ENCODE measurements at regions not wholly inside any gene's neighbourhood (a gene's known extent, or its start where the extent isn't known, plus 50 kb on each side); places are given as distances from the start of the nearest gene placed in this dataset.

DNA sequence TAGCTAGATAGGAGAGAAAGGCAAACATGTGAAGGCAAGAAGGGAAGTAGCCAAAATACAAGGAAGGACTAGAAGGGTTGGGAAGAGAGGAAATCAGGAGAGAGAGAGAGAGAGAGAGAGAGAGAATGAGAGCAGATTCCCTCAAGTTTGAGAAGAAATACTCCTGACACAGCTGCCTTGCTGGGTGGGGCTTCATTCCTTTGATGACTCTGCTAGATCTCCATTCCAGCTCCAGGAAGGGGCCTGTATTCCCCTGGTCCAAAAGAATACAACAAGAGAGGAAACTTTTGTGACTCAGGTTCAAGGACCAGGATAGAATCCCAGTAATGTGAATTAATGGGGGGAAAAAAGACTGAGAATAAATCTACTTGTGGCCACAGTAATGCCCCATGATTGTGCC is 62.9 kb upstream of the SPON1 start:
- ATAC-seq (no peak), DNase-seq (no peak)
- no peaks in the 10 kb centered on the region for H4K20me1 ChIP-seq (ENCODE audit: low read length)
- H3F3A ChIP-seq (ENCODE audit: low read length, unreplicated experiment) = no peaks in the 10 kb centered on the region
- H3K9me3 ChIP-seq (ENCODE audit: low read length) = no peaks in the 10 kb centered on the region
- intact Hi-C loops (cut with micrococcal nuclease) = no loop called here
- BruUV-seq (replicated peaks) = no TSS peak
- CTCF ChIA-PET = no interaction called here
- no peak for TF ChIP-seq EZH2phosphoT487 (IDR thresholded peaks at IDR 0.05; ENCODE audit: borderline replicate concordance, low read length)
- no peak for TF ChIP-seq EZH2 (IDR thresholded peaks at IDR 0.05; ENCODE audit: low read length, unreplicated experiment)
- TF ChIP-seq, protein P1, sequence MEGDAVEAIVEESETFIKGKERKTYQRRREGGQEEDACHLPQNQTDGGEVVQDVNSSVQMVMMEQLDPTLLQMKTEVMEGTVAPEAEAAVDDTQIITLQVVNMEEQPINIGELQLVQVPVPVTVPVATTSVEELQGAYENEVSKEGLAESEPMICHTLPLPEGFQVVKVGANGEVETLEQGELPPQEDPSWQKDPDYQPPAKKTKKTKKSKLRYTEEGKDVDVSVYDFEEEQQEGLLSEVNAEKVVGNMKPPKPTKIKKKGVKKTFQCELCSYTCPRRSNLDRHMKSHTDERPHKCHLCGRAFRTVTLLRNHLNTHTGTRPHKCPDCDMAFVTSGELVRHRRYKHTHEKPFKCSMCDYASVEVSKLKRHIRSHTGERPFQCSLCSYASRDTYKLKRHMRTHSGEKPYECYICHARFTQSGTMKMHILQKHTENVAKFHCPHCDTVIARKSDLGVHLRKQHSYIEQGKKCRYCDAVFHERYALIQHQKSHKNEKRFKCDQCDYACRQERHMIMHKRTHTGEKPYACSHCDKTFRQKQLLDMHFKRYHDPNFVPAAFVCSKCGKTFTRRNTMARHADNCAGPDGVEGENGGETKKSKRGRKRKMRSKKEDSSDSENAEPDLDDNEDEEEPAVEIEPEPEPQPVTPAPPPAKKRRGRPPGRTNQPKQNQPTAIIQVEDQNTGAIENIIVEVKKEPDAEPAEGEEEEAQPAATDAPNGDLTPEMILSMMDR (conservative IDR thresholded peaks at IDR 0.05; ENCODE audit: low read depth, low read length) = no peak
- no peak overlapping the region for H3K4me3 ChIP-seq (ENCODE audit: low read length)
- H2AFZ ChIP-seq (ENCODE audit: low read length) = no peak overlapping the region
- no peak overlapping the region for H3K9ac ChIP-seq (ENCODE audit: low read length)
- H3K4me2 ChIP-seq (ENCODE audit: low read length) = no peak overlapping the region
- POLR2A ChIA-PET (ENCODE audit: unreplicated experiment) = no interaction called here
- H3K79me2 ChIP-seq (ENCODE audit: low read length) = no peaks in the 10 kb centered on the region
- no peaks in the 10 kb centered on the region for H3K4me1 ChIP-seq (ENCODE audit: insufficient read depth, low read length)
- no peaks in the 10 kb centered on the region for H3K9me2 ChIP-seq (replicated peaks; ENCODE audit: low read length)
- no peak overlapping the region for H3K27ac ChIP-seq (ENCODE audit: low read length)
- no peaks in the 10 kb centered on the region for H3K27me3 ChIP-seq (ENCODE audit: low read length)
- no peaks in the 10 kb centered on the region for H3K36me3 ChIP-seq (ENCODE audit: low read depth, low read length)

GRCh38 chr11:13902523-13902922 is 60.0 kb upstream of the SPON1 start:
- H4K20me1 ChIP-seq (ENCODE audit: low read length) = no peaks in the 10 kb centered on the region
- H3K4me3 ChIP-seq (ENCODE audit: low read length) = no peak overlapping the region
- H3K36me3 ChIP-seq (ENCODE audit: low read depth, low read length) = no peaks in the 10 kb centered on the region
- H3K9me3 ChIP-seq (ENCODE audit: low read length) = no peaks in the 10 kb centered on the region
- H3K27ac ChIP-seq (ENCODE audit: low read length) = no peak overlapping the region
- no peak overlapping the region for H3K9ac ChIP-seq (ENCODE audit: low read length)
- CTCF ChIA-PET = no interaction called here
- intact Hi-C loops (cut with micrococcal nuclease) = no loop called here
- no peaks in the 10 kb centered on the region for H3K79me2 ChIP-seq (ENCODE audit: low read length)
- no peaks in the 10 kb centered on the region for H3K27me3 ChIP-seq (ENCODE audit: low read length)
- H3K9me2 ChIP-seq (replicated peaks; ENCODE audit: low read length) = no peaks in the 10 kb centered on the region
- no peaks in the 10 kb centered on the region for H3K4me1 ChIP-seq (ENCODE audit: insufficient read depth, low read length)
- BruUV-seq (replicated peaks) = no TSS peak
- no peak overlapping the region for H2AFZ ChIP-seq (ENCODE audit: low read length)
- no peak for TF ChIP-seq EZH2 (IDR thresholded peaks at IDR 0.05; ENCODE audit: low read length, unreplicated experiment)
- ATAC-seq (no peak), DNase-seq (no peak)
- no peaks in the 10 kb centered on the region for H3F3A ChIP-seq (ENCODE audit: low read length, unreplicated experiment)
- no peak overlapping the region for H3K4me2 ChIP-seq (ENCODE audit: low read length)
- POLR2A ChIA-PET (ENCODE audit: unreplicated experiment) = no interaction called here

DNA sequence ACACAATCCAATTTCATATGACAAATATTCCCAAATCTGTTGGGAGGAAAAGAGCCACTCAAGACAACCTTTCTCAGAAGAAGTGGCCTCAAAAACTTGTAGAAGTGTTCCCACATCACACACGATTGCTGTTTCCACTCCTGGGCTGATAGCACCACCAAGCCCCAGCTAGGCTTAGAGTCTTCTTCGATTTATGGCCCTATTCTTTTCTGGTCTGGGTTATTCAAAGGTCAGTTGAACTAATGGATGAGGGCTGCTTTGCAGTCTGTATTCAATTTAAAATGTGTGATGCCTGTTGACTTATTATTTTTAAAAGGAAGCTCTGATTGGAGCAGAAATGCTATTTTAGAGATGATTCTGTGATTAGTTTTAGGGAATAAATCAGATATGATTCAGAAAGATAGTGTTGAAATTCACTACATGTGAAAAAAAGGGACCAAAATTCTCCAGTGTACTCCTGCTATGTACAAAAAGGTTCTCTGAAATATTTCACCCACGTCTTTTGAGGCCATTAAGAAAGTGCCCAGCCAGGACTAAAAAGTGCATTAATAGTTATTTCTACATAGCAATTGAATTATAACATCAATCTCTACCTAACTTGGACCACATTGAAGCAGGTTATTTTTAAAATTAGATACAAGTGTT is 57.3 kb upstream of the SPON1 start:
- Histone ChIP-seq H3K4me1 (ENCODE audit: insufficient read depth, low read length) (no peaks in the 10 kb centered on the region), H2AFZ (ENCODE audit: low read length) (no peak overlapping the region), H3K79me2 (ENCODE audit: low read length) (no peaks in the 10 kb centered on the region), H4K20me1 (ENCODE audit: low read length) (no peaks in the 10 kb centered on the region), H3K9me3 (ENCODE audit: low read length) (no peaks in the 10 kb centered on the region), H3K36me3 (ENCODE audit: low read depth, low read length) (no peaks in the 10 kb centered on the region), H3K27me3 (ENCODE audit: low read length) (no peaks in the 10 kb centered on the region), H3K9ac (ENCODE audit: low read length) (no peak overlapping the region), H3F3A (ENCODE audit: low read length, unreplicated experiment) (no peaks in the 10 kb centered on the region), H3K4me3 (ENCODE audit: low read length) (no peak overlapping the region), H3K4me2 (ENCODE audit: low read length) (no peak overlapping the region), H3K27ac (ENCODE audit: low read length) (no peak overlapping the region), H3K9me2 (replicated peaks; ENCODE audit: low read length) (no peaks in the 10 kb centered on the region)
- intact Hi-C loops (cut with micrococcal nuclease) = no loop called here
- ATAC-seq (no peak), DNase-seq (no peak)
- CTCF ChIA-PET = no interaction called here
- POLR2A ChIA-PET (ENCODE audit: unreplicated experiment) = no interaction called here
- TF ChIP-seq, protein P1 (conservative IDR thresholded peaks at IDR 0.05; ENCODE audit: low read depth, low read length) = no peak
- no peak for TF ChIP-seq EZH2 (IDR thresholded peaks at IDR 0.05; ENCODE audit: low read length, unreplicated experiment)
- TF ChIP-seq EZH2phosphoT487 (IDR thresholded peaks at IDR 0.05; ENCODE audit: borderline replicate concordance, low read length) = no peak
- BruUV-seq (replicated peaks) = no TSS peak

Measured in PC-3 (cell line).